GM13977 (cell line): ENCODE measurements at regions not wholly inside any gene's neighbourhood (a gene's known extent, or its start where the extent isn't known, plus 50 kb on each side); places are given as distances from the start of the nearest gene placed in this dataset.

Experiments used
- DNase-seq: peaks from one replicate; pipeline ENCODE4 v3.0.0; 2012; ENCODE audit warnings: low spot score
- in situ Hi-C: fragments of 300-500 bp; cut with MboI; formaldehyde crosslinking; loops from one replicate; pipeline ENCODE4 v1.12.0; 2022; ENCODE audit warnings: low sequenced_read_pairs, low pct_unique_long_range_greater_than_20kb, mixed read lengths, inconsistent platforms; ENCODE audit not compliant: unreplicated experiment
- TF ChIP-seq, protein P1 (sequence below): IDR thresholded peaks from 2 replicates; pipeline ENCODE4 v1.5.1; 2012; ENCODE audit warnings: mild to moderate bottlenecking, control low read depth; ENCODE audit not compliant: insufficient read depth; ENCODE audit errors: extremely low read depth, missing control alignments

DNA sequence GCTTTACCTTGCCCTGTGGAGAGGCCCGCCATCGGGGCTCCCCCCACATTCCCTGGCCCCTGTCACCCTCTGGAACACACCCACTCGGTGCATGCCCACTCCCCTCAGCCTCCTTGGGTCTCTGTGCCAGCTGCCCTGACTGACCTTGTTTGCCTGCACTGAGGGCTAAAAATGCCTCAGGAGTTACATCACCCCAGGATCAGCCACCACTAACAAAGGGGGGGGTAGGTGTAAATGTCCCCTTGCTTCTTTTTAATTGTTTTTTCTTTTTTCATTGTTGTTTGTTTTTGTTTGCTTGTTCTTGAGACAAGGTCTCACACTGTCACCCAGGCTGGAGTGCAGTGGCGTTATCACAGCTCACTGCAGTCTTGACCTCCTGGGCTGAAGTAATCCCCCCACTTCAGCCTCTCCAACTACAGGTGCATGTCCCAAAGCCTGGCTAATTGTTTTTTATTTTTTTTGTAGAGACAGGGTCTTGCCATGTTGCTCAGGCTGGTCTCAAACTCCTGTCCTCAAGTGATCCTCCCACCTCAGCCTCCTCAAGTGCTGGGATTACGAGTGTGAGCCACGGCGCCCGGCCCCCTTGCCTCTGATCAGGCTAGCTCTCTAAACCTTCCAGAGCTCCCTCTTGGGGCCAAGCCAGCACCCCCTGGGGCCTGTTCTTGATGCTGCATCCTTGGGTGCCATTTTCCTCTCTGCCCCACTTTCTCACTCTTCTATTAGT is 297.1 kb downstream of the UQCRFS1 start:
- TF ChIP-seq, protein P1, sequence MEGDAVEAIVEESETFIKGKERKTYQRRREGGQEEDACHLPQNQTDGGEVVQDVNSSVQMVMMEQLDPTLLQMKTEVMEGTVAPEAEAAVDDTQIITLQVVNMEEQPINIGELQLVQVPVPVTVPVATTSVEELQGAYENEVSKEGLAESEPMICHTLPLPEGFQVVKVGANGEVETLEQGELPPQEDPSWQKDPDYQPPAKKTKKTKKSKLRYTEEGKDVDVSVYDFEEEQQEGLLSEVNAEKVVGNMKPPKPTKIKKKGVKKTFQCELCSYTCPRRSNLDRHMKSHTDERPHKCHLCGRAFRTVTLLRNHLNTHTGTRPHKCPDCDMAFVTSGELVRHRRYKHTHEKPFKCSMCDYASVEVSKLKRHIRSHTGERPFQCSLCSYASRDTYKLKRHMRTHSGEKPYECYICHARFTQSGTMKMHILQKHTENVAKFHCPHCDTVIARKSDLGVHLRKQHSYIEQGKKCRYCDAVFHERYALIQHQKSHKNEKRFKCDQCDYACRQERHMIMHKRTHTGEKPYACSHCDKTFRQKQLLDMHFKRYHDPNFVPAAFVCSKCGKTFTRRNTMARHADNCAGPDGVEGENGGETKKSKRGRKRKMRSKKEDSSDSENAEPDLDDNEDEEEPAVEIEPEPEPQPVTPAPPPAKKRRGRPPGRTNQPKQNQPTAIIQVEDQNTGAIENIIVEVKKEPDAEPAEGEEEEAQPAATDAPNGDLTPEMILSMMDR = no peak
- no peak for DNase-seq
- in situ Hi-C loops = no loop called here

DNA sequence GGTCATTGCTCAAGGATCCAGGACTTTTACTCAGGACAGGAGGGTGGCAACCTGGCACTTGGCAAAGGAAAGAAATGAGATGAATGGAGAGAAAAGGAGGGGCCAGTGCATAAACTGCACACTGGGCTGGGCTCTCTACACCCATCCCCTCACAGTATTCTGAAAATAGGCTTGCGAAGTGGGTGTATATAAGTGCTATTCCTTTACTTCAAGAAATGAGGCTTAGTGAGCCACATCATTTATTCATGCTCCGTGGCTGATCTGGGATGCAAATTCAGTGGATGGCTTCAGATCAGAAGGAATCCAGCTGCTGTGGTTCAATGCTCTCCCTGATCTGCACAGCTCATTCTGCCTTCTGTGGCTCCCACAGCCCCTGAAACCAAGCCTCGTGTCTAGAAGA is 297.7 kb downstream of the UQCRFS1 start:
- no peak for DNase-seq
- in situ Hi-C loops = no loop called here
- TF ChIP-seq, protein P1 = no peak

DNA sequence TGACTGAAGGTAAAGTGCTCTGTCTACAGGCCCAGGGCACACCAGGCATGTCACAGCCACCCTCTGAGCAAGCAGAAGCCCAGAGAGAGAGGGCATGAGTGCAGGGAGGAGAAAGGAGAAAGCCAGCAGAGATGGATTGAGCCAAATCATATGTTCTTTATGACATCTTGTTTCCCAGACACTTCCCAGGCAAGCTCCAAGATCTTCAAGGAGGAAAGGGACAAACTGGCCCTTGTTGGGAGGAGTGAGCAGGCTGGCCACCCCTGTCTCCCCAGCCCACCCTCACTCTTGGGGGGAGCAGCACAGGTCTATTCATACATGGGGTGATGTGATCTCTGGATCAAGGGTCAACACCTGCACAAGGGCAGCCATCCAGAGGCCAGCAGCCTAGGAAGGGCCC is 298.8 kb downstream of the UQCRFS1 start:
- in situ Hi-C loops = no loop called here
- no peak for DNase-seq
- TF ChIP-seq, protein P1 = no peak

DNA sequence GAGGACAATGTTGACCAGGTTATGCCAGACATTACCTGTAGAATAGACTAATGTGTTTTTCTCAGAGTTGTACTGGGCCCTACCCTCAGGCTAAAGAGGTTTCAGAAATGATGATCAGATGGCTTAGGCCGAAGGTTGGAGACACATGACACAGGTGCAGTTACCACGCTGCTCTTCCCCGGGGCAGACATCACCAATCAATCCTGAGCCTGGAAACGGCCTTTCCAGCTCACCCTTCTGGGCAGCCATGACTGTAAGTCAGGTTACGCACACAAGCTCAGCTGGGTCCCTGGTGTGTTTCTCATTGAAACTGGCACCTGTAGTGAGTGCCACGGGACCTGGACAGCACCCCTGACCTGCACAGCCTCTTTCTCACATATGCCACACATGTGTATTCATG is 299.3 kb downstream of the UQCRFS1 start:
- TF ChIP-seq, protein P1 = no peak
- no peak for DNase-seq
- in situ Hi-C loops = no loop called here

DNA sequence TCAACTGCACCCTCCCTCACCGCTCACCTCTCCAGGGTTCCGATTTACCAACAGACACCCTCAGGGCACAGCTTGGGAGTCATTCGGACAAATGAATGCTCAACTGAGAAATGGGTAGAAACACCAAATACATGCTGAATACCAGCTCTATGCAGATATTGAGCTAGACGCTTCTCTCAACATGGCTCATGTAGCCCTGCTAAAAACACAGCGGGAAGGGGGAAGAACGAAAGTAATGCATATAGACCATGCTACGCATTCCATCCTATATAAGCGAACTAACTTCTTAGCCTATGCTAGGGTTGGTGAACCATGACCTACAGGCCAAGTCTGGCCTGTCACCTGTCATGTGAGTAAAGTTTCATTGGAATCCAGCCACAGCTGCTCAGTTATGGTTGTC is 304.0 kb downstream of the UQCRFS1 start:
- in situ Hi-C loops = no loop called here
- DNase-seq = no peak
- TF ChIP-seq, protein P1 = no peak

DNA sequence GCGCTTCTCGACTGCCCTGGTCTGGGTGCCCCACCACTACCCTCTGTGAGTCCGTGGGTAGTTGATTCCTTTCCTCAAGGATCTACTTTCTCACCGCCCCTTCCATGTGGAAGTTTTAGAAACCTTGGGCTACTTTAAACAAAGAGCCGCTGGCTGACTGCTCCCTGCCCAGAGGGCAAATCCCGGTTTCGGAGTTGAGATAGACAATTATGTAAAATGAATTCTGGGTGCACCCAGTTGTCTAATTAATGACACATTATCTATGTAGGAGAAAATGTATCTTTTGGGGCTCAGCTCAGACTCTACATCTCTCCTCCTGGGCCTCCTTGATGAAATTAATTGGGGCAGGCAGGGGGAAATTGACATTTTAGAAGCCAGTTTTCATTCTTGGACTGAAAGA is 305.4 kb downstream of the UQCRFS1 start:
- in situ Hi-C loops = no loop called here
- TF ChIP-seq, protein P1 = no peak
- no peak for DNase-seq
